ENCODE measurements at regions not wholly inside any gene's neighbourhood (a gene's known extent, or its start where the extent isn't known, plus 50 kb on each side); places are given as distances from the start of the nearest gene placed in this dataset.

DNA sequence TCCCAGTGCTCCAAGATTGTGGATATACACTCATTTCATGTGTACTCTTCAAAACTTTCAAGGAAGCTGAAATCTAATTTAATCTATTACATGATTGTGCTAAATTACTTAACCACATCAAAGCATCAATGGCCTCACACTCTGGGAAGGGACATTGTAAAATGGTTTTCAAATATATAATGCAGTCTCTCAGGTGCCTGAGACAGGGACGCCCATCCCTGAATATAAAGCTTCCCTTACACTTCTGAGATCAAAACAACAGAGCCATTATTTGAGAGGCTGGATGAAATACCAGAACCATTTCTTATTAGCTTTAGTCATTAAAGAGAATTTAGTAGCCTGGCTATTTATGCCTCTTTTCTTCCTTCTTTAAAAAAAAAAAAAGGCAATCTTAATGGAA is 259.2 kb upstream of the NFIA start:
- Histone ChIP-seq H3K4me1 (ENCODE audit: control insufficient read depth, insufficient read depth, low read length) (peaks cover 3% of the 10 kb centered on the region), H3K27ac (ENCODE audit: low read depth, low read length) (peak overlapping the region; percentile 54), H3K27me3 (ENCODE audit: control insufficient read depth, insufficient read depth, low read length) (no peaks in the 10 kb centered on the region), H3K9me3 (ENCODE audit: control insufficient read depth, insufficient read depth, low read length) (peaks cover 2% of the 10 kb centered on the region), H3K4me3 (ENCODE audit: low read depth, low read length) (no peak overlapping the region), H3K36me3 (ENCODE audit: control insufficient read depth, insufficient read depth, low read length) (no peaks in the 10 kb centered on the region)
- WGBS (ENCODE audit: insufficient coverage): no CpG with 5 or more reads among the region's 1 CpG
- no peak for DNase-seq (ENCODE audit: low read depth in 4 of 6, low spot score in 6 of 6)

- 100% methylated on average over 1 of the region's 1 CpG for WGBS (ENCODE audit: insufficient coverage)
- no peak overlapping the region for H3K27ac ChIP-seq (ENCODE audit: low read depth, low read length)
- peaks cover 3% of the 10 kb centered on the region for H3K4me1 ChIP-seq (ENCODE audit: control insufficient read depth, insufficient read depth, low read length)
- no peaks in the 10 kb centered on the region for H3K36me3 ChIP-seq (ENCODE audit: control insufficient read depth, insufficient read depth, low read length)
- no peak for DNase-seq (ENCODE audit: low read depth in 4 of 6, low spot score in 6 of 6)
- H3K27me3 ChIP-seq (ENCODE audit: control insufficient read depth, insufficient read depth, low read length): no peaks in the 10 kb centered on the region
- no peak overlapping the region for H3K4me3 ChIP-seq (ENCODE audit: low read depth, low read length)
- H3K9me3 ChIP-seq (ENCODE audit: control insufficient read depth, insufficient read depth, low read length): peaks cover 2% of the 10 kb centered on the region
Observed at GRCh38 chr1:60822252-60822651, 260.1 kb upstream of the NFIA start.

DNA sequence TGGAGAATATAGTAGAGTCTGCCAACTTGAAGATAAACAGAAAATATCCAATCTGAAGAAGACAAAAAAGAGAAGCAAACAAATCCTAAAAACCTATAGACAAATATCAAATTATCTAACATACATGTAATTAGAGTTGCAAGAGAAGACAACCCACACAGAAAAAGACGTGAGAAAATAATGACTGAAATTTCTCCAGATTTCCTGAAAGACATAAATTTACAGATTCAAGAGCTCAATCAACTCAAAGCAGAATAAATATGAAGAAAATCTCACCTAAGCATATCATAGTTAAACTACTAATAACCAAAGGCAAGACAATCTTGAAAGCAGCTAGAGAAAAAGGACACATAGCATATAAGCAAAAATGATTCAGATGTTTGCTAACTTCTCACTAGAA is 261.2 kb upstream of the NFIA start:
- peaks cover 2% of the 10 kb centered on the region for H3K9me3 ChIP-seq (ENCODE audit: control insufficient read depth, insufficient read depth, low read length)
- WGBS (ENCODE audit: insufficient coverage): no CpG with 5 or more reads among the region's 1 CpG

GRCh38 chr1:60818969-60819701 is 263.2 kb upstream of the NFIA start:
- Histone ChIP-seq H3K4me1 (ENCODE audit: control insufficient read depth, insufficient read depth, low read length) (no peaks in the 10 kb centered on the region), H3K9me3 (ENCODE audit: control insufficient read depth, insufficient read depth, low read length) (peaks cover 2% of the 10 kb centered on the region), H3K27ac (ENCODE audit: low read depth, low read length) (no peak overlapping the region), H3K36me3 (ENCODE audit: control insufficient read depth, insufficient read depth, low read length) (no peaks in the 10 kb centered on the region), H3K4me3 (ENCODE audit: low read depth, low read length) (no peak overlapping the region), H3K27me3 (ENCODE audit: control insufficient read depth, insufficient read depth, low read length) (no peaks in the 10 kb centered on the region)
- DNase-seq (ENCODE audit: low read depth in 4 of 6, low spot score in 6 of 6): no peak
- WGBS (ENCODE audit: insufficient coverage): no CpG with 5 or more reads among the region's 4 CpGs

More for the DNA sequence above, 261.2 kb upstream of the NFIA start:
- DNase-seq (ENCODE audit: low read depth in 4 of 6, low spot score in 6 of 6): no peak
- Histone ChIP-seq H3K4me1 (ENCODE audit: control insufficient read depth, insufficient read depth, low read length) (peaks cover 3% of the 10 kb centered on the region), H3K36me3 (ENCODE audit: control insufficient read depth, insufficient read depth, low read length) (no peaks in the 10 kb centered on the region), H3K4me3 (ENCODE audit: low read depth, low read length) (no peak overlapping the region), H3K27ac (ENCODE audit: low read depth, low read length) (no peak overlapping the region), H3K27me3 (ENCODE audit: control insufficient read depth, insufficient read depth, low read length) (no peaks in the 10 kb centered on the region)

DNA sequence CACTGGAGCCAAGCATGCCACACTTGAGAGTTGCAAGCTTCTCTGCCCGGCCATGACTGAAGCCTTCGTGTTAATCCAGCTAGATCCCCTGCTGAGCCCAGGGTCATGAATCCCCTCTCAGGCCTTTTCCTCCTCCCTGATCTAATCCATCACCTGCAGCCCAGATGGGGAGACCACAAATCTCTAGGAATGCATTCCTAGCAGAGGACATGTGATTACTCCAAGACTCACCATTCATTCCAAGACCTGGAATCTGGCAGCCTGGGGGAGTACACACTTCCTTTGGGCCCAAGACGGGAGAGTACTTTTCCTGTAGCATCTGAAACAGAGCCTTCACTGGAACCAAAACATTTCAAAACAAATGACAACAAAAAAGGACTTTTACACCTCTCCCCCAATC is 269.3 kb upstream of the NFIA start:
- no peaks in the 10 kb centered on the region for H3K9me3 ChIP-seq (ENCODE audit: control insufficient read depth, insufficient read depth, low read length)
- no peak overlapping the region for H3K27ac ChIP-seq (ENCODE audit: low read depth, low read length)
- no peak for DNase-seq (ENCODE audit: low read depth in 4 of 6, low spot score in 6 of 6)
- H3K36me3 ChIP-seq (ENCODE audit: control insufficient read depth, insufficient read depth, low read length): no peaks in the 10 kb centered on the region
- H3K4me3 ChIP-seq (ENCODE audit: low read depth, low read length): no peak overlapping the region
- H3K27me3 ChIP-seq (ENCODE audit: control insufficient read depth, insufficient read depth, low read length): no peaks in the 10 kb centered on the region
- no peaks in the 10 kb centered on the region for H3K4me1 ChIP-seq (ENCODE audit: control insufficient read depth, insufficient read depth, low read length)
- 56% methylated on average over 3 of the region's 3 CpGs for WGBS (ENCODE audit: insufficient coverage)

DNA sequence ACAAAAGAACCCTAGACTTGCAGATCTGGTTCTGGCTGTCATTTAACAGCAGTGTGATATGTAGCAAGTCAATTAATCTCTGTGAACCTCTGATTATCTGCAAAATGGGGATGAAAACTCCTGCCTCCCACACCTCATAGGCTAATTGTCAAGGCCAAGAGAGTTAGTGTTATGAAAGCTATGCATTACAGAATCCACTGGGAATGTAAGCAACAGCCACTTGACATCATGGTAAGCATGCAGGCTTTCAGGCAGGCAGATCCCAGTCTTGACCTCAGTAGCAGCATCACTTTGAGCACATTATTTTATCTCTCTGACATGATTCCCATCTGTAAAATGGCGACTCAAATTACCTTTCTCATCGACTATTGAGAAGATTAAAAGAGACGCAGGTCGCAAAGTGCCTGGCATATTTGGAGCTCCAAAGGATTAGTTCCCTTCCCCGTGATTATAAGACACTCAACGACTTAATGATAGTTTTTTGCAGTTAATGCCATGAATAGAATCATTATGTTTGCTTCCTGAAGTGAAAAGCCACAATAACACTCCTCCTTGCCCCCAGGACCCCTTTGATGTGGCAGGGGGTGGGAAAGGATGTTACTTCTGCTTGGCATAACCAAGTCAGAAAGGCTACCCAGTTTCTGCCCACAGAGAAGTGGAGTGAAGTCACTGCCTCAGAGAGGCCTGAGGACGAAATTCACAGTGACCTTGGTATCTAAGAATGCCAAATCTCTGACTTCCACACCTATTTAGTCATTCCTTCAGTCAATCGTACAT is 273.0 kb upstream of the NFIA start:
- Histone ChIP-seq H3K9me3 (ENCODE audit: control insufficient read depth, insufficient read depth, low read length) (peaks cover 6% of the 10 kb centered on the region), H3K27ac (ENCODE audit: low read depth, low read length) (no peak overlapping the region), H3K4me3 (ENCODE audit: low read depth, low read length) (no peak overlapping the region), H3K4me1 (ENCODE audit: control insufficient read depth, insufficient read depth, low read length) (no peaks in the 10 kb centered on the region), H3K36me3 (ENCODE audit: control insufficient read depth, insufficient read depth, low read length) (no peaks in the 10 kb centered on the region), H3K27me3 (ENCODE audit: control insufficient read depth, insufficient read depth, low read length) (no peaks in the 10 kb centered on the region)
- peak in 1 of 6 donors; percentile 21 for DNase-seq (ENCODE audit: low read depth in 4 of 6, low spot score in 6 of 6)
- 17% methylated on average over 3 of the region's 8 CpGs for WGBS (ENCODE audit: insufficient coverage)

GRCh38 chr1:60808676-60809075 is 273.7 kb upstream of the NFIA start:
- Histone ChIP-seq H3K9me3 (ENCODE audit: control insufficient read depth, insufficient read depth, low read length) (peaks cover 6% of the 10 kb centered on the region), H3K4me1 (ENCODE audit: control insufficient read depth, insufficient read depth, low read length) (no peaks in the 10 kb centered on the region), H3K4me3 (ENCODE audit: low read depth, low read length) (no peak overlapping the region), H3K27ac (ENCODE audit: low read depth, low read length) (no peak overlapping the region), H3K27me3 (ENCODE audit: control insufficient read depth, insufficient read depth, low read length) (no peaks in the 10 kb centered on the region), H3K36me3 (ENCODE audit: control insufficient read depth, insufficient read depth, low read length) (no peaks in the 10 kb centered on the region)
- no CpG with 5 or more reads among the region's 1 CpG for WGBS (ENCODE audit: insufficient coverage)
- no peak for DNase-seq (ENCODE audit: low read depth in 4 of 6, low spot score in 6 of 6)

DNA sequence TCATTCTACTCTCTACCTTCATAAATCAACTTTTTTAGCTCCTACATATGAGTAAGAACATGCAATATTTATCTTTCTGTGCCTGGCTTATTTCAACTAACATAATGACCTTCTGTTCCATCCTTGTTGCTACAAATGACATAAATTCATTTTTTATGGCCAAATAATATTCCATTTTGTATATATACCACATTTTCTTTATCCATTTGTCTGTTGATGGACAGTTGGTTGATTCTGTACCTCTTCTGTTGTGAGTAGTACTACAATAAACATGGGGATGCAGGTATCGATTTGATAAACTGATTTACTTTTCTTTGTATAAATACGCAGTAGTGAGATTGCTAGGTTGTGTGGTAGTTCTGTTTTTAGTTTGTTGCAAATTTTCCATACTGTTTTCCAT is 279.5 kb upstream of the NFIA start:
- no CpG with 5 or more reads among the region's 2 CpGs for WGBS (ENCODE audit: insufficient coverage)
- H3K9me3 ChIP-seq (ENCODE audit: control insufficient read depth, insufficient read depth, low read length): peaks cover 6% of the 10 kb centered on the region
- H3K27ac ChIP-seq (ENCODE audit: low read depth, low read length): no peak overlapping the region
- no peaks in the 10 kb centered on the region for H3K27me3 ChIP-seq (ENCODE audit: control insufficient read depth, insufficient read depth, low read length)
- no peak for DNase-seq (ENCODE audit: low read depth in 4 of 6, low spot score in 6 of 6)
- no peaks in the 10 kb centered on the region for H3K4me1 ChIP-seq (ENCODE audit: control insufficient read depth, insufficient read depth, low read length)
- H3K36me3 ChIP-seq (ENCODE audit: control insufficient read depth, insufficient read depth, low read length): no peaks in the 10 kb centered on the region
- H3K4me3 ChIP-seq (ENCODE audit: low read depth, low read length): no peak overlapping the region

GRCh38 chr1:60797351-60797750 is 285.0 kb upstream of the NFIA start:
- Histone ChIP-seq H3K4me3 (ENCODE audit: low read depth, low read length) (no peak overlapping the region), H3K27me3 (ENCODE audit: control insufficient read depth, insufficient read depth, low read length) (no peaks in the 10 kb centered on the region), H3K36me3 (ENCODE audit: control insufficient read depth, insufficient read depth, low read length) (no peaks in the 10 kb centered on the region), H3K4me1 (ENCODE audit: control insufficient read depth, insufficient read depth, low read length) (no peaks in the 10 kb centered on the region), H3K9me3 (ENCODE audit: control insufficient read depth, insufficient read depth, low read length) (no peaks in the 10 kb centered on the region), H3K27ac (ENCODE audit: low read depth, low read length) (no peak overlapping the region)
- no CpG with 5 or more reads among the region's 2 CpGs for WGBS (ENCODE audit: insufficient coverage)
- DNase-seq (ENCODE audit: low read depth in 4 of 6, low spot score in 6 of 6): peak in 2 of 6 donors; percentile 26 to 69

GRCh38 chr1:60791226-60791625 is 291.1 kb upstream of the NFIA start:
- Histone ChIP-seq H3K9me3 (ENCODE audit: control insufficient read depth, insufficient read depth, low read length) (no peaks in the 10 kb centered on the region), H3K4me3 (ENCODE audit: low read depth, low read length) (no peak overlapping the region)
- no CpG with 5 or more reads among the region's 5 CpGs for WGBS (ENCODE audit: insufficient coverage)

More at GRCh38 chr1:60791226-60791625, 291.1 kb upstream of the NFIA start:
- no peak overlapping the region for H3K27ac ChIP-seq (ENCODE audit: low read depth, low read length)
- H3K36me3 ChIP-seq (ENCODE audit: control insufficient read depth, insufficient read depth, low read length): no peaks in the 10 kb centered on the region
- no peaks in the 10 kb centered on the region for H3K4me1 ChIP-seq (ENCODE audit: control insufficient read depth, insufficient read depth, low read length)
- no peaks in the 10 kb centered on the region for H3K27me3 ChIP-seq (ENCODE audit: control insufficient read depth, insufficient read depth, low read length)
- no peak for DNase-seq (ENCODE audit: low read depth in 4 of 6, low spot score in 6 of 6)

Data from spinal cord (tissue), 9 donors.